ENCODE measurements at regions not wholly inside any gene's neighbourhood (a gene's known extent, or its start where the extent isn't known, plus 50 kb on each side); places are given as distances from the start of the nearest gene placed in this dataset.

- TF ChIP-seq CTCF (IDR thresholded peaks at IDR 0.05; ENCODE audit: low read depth, low read length, missing input control) (no peak), REST (IDR thresholded peaks at IDR 0.05) (no peak), TAF1 (conservative IDR thresholded peaks at IDR 0.05) (no peak), SP1 (IDR thresholded peaks at IDR 0.05) (no peak), EGR1 (IDR thresholded peaks at IDR 0.05; ENCODE audit: low read depth in 2 of 2) (no peak), RAD21 (IDR thresholded peaks at IDR 0.05) (no peak), JUND (IDR thresholded peaks at IDR 0.05) (no peak), YY1 (IDR thresholded peaks at IDR 0.05) (no peak), MAX (IDR thresholded peaks at IDR 0.05) (no peak), FOXA2 (IDR thresholded peaks at IDR 0.05) (no peak)
- TF ChIP-seq, protein P1, sequence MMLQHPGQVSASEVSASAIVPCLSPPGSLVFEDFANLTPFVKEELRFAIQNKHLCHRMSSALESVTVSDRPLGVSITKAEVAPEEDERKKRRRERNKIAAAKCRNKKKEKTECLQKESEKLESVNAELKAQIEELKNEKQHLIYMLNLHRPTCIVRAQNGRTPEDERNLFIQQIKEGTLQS (IDR thresholded peaks at IDR 0.05): no peak
Measured at GRCh38 chr5:101009758-101010519, 106.9 kb upstream of the ST8SIA4 start.

Data from liver (tissue), 3 donors.